ENCODE measurements at regions not wholly inside any gene's neighbourhood (a gene's known extent, or its start where the extent isn't known, plus 50 kb on each side); places are given as distances from the start of the nearest gene placed in this dataset.
"Not testable (repeated sequence)": the region's sequence is repeated elsewhere in the genome, so short reads cannot be mapped to it uniquely, and the experiment has no call there.

- WGBS (ENCODE audit: insufficient coverage) = no CpG with 5 or more reads among the region's 1 CpG
- Histone ChIP-seq H3K4me1 (ENCODE audit: control insufficient read depth, insufficient read depth, low read length) (no peaks in the 10 kb centered on the region), H3K4me3 (ENCODE audit: low read length) (no peak overlapping the region), H3K27ac (ENCODE audit: low read length) (no peak overlapping the region), H3K9me3 (ENCODE audit: control insufficient read depth, insufficient read depth, low read length) (no peaks in the 10 kb centered on the region), H3K27me3 (ENCODE audit: control insufficient read depth, insufficient read depth, low read length) (no peaks in the 10 kb centered on the region), H3K36me3 (ENCODE audit: control insufficient read depth, insufficient read depth, low read length) (no peaks in the 10 kb centered on the region)
- no peaks in the 10 kb centered on the region for H3K27me3 Mint-ChIP-seq (ENCODE audit: low read depth in 2 of 2)
- no peaks in the 10 kb centered on the region for H3K9me3 Mint-ChIP-seq
- H3K27ac Mint-ChIP-seq = no peak overlapping the region
- no peak for ATAC-seq
- H3K4me1 Mint-ChIP-seq = peaks cover 0 to 5% of the 10 kb centered on the region in 2 donors
- TF ChIP-seq, protein P1, sequence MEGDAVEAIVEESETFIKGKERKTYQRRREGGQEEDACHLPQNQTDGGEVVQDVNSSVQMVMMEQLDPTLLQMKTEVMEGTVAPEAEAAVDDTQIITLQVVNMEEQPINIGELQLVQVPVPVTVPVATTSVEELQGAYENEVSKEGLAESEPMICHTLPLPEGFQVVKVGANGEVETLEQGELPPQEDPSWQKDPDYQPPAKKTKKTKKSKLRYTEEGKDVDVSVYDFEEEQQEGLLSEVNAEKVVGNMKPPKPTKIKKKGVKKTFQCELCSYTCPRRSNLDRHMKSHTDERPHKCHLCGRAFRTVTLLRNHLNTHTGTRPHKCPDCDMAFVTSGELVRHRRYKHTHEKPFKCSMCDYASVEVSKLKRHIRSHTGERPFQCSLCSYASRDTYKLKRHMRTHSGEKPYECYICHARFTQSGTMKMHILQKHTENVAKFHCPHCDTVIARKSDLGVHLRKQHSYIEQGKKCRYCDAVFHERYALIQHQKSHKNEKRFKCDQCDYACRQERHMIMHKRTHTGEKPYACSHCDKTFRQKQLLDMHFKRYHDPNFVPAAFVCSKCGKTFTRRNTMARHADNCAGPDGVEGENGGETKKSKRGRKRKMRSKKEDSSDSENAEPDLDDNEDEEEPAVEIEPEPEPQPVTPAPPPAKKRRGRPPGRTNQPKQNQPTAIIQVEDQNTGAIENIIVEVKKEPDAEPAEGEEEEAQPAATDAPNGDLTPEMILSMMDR (IDR thresholded peaks at IDR 0.05) = no peak
- intact Hi-C loops (cut with micrococcal nuclease) = no loop called here
- no peak overlapping the region for H3K4me3 Mint-ChIP-seq
- no peaks in the 10 kb centered on the region for H3K36me3 Mint-ChIP-seq
- DNase-seq = no peak
These were observed 176.6 kb downstream of the NRIP1 start for GRCh38 chr21:14888202-14888601.

DNA sequence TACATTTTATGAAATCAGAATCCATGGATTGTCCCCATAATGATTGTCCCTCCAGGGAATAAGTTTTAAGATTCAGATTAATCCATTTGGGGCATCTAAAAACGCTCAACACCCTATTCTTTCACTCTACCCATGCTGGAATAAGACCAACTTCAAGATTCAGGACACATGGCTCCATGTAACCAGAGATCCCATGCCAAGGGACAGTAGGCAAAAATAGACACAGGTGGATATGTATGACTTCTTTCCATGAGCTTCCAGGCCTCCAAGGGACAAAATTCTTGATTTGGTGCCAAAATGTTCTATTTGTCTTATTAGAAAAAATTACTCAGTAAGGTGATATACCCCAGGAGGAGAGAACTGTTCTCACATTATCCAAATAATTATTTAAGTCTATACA is 178.8 kb downstream of the NRIP1 start:
- Mint-ChIP-seq H3K4me3 (no peak overlapping the region), H3K36me3 (no peaks in the 10 kb centered on the region), H3K27ac (no peak overlapping the region), H3K9me3 (no peaks in the 10 kb centered on the region), H3K4me1 (peaks cover 0 to 5% of the 10 kb centered on the region in 2 donors), H3K27me3 (ENCODE audit: low read depth in 2 of 2) (no peaks in the 10 kb centered on the region)
- H3K27ac ChIP-seq (ENCODE audit: low read length) = no peak overlapping the region
- WGBS (ENCODE audit: insufficient coverage) = 64% methylated on average over 1 of the region's 1 CpG
- no peaks in the 10 kb centered on the region for H3K27me3 ChIP-seq (ENCODE audit: control insufficient read depth, insufficient read depth, low read length)
- DNase-seq = no peak
- TF ChIP-seq, protein P1 (IDR thresholded peaks at IDR 0.05) = no peak
- no peaks in the 10 kb centered on the region for H3K9me3 ChIP-seq (ENCODE audit: control insufficient read depth, insufficient read depth, low read length)
- no peak overlapping the region for H3K4me3 ChIP-seq (ENCODE audit: low read length)
- H3K36me3 ChIP-seq (ENCODE audit: control insufficient read depth, insufficient read depth, low read length) = no peaks in the 10 kb centered on the region
- intact Hi-C loops (cut with micrococcal nuclease) = no loop called here
- no peak for ATAC-seq
- H3K4me1 ChIP-seq (ENCODE audit: control insufficient read depth, insufficient read depth, low read length) = no peaks in the 10 kb centered on the region

DNA sequence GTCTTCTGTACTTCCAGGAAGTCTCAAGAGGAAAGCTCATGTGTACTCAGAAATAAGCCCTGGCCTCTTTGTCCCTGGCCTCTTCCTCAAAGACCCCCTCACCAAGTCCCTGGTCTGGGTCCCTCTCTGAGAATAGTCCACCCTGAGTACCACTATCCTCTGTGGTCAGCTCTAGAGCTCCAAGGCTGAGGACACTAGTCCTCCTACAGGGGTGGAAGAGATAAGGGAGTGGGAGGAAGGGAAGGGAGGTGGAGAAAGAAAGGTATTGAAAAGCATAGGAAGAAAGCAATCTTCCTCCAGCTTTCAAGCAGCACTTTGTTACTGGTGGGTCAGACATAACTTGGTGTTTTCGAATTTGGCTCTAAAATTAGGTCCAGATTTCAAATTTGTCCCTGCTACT is 181.4 kb downstream of the NRIP1 start:
- Mint-ChIP-seq H3K27me3 (ENCODE audit: low read depth in 2 of 2) (no peaks in the 10 kb centered on the region), H3K4me1 (peaks cover 0 to 4% of the 10 kb centered on the region in 2 donors), H3K36me3 (no peaks in the 10 kb centered on the region), H3K27ac (no peak overlapping the region), H3K4me3 (no peak overlapping the region), H3K9me3 (no peaks in the 10 kb centered on the region)
- no peak for ATAC-seq
- H3K4me1 ChIP-seq (ENCODE audit: control insufficient read depth, insufficient read depth, low read length) = no peaks in the 10 kb centered on the region
- no peak overlapping the region for H3K27ac ChIP-seq (ENCODE audit: low read length)
- H3K4me3 ChIP-seq (ENCODE audit: low read length) = no peak overlapping the region
- intact Hi-C loops (cut with micrococcal nuclease) = no loop called here
- WGBS (ENCODE audit: insufficient coverage) = 87% methylated on average over 1 of the region's 1 CpG
- no peaks in the 10 kb centered on the region for H3K36me3 ChIP-seq (ENCODE audit: control insufficient read depth, insufficient read depth, low read length)
- H3K27me3 ChIP-seq (ENCODE audit: control insufficient read depth, insufficient read depth, low read length) = no peaks in the 10 kb centered on the region
- TF ChIP-seq, protein P1 (IDR thresholded peaks at IDR 0.05) = no peak
- no peak for DNase-seq
- H3K9me3 ChIP-seq (ENCODE audit: control insufficient read depth, insufficient read depth, low read length) = no peaks in the 10 kb centered on the region

GRCh38 chr21:14882545-14882944 is 182.3 kb downstream of the NRIP1 start:
- H3K27ac ChIP-seq (ENCODE audit: low read length); H3K27ac Mint-ChIP-seq; H3K4me3 ChIP-seq (ENCODE audit: low read length); H3K4me1 Mint-ChIP-seq; H3K9me3 ChIP-seq (ENCODE audit: control insufficient read depth, insufficient read depth, low read length); intact Hi-C loops (cut with micrococcal nuclease); H3K9me3 Mint-ChIP-seq; H3K27me3 Mint-ChIP-seq (ENCODE audit: low read depth in 2 of 2); H3K4me3 Mint-ChIP-seq; H3K36me3 ChIP-seq (ENCODE audit: control insufficient read depth, insufficient read depth, low read length); H3K4me1 ChIP-seq (ENCODE audit: control insufficient read depth, insufficient read depth, low read length); DNase-seq; ATAC-seq; H3K27me3 ChIP-seq (ENCODE audit: control insufficient read depth, insufficient read depth, low read length); H3K36me3 Mint-ChIP-seq: not testable (repeated sequence)
- WGBS (ENCODE audit: insufficient coverage) = 95% methylated on average over 5 of the region's 5 CpGs
